Fibroblast of lung (primary cell): ENCODE measurements at regions not wholly inside any gene's neighbourhood (a gene's known extent, or its start where the extent isn't known, plus 50 kb on each side); places are given as distances from the start of the nearest gene placed in this dataset.

Source experiments
- CTCF ChIP-seq, 2 donors: IDR thresholded peaks in 1 of 2; conservative IDR thresholded peaks in 1 of 2; 1 replicate in 1 of 2; 2 replicates in 1 of 2; pipeline ENCODE4 v1.5.1; 2011 to 2012; ENCODE audit warnings: low read length in 2 of 2, control low read depth in 1 of 2, inconsistent platforms in 1 of 2, low read depth in 1 of 2, mild to moderate bottlenecking in 1 of 2
- EZH2 ChIP-seq: IDR thresholded peaks from 2 replicates; pipeline ENCODE4 v1.5.1; 2012; ENCODE audit warnings: low read length, control low read depth, mild to moderate bottlenecking; ENCODE audit errors: missing control alignments

- TF ChIP-seq CTCF (conservative IDR thresholded peaks at IDR 0.05 in 1 of 2, IDR thresholded peaks at IDR 0.05 in 1 of 2; ENCODE audit: low read depth in 1 of 2, low read length in 2 of 2) (no peak), EZH2 (no peak)
Measured at GRCh38 chr4:123218981-123219380, 177.6 kb upstream of the SPRY1 start.
